ENCODE measurements at regions not wholly inside any gene's neighbourhood (a gene's known extent, or its start where the extent isn't known, plus 50 kb on each side); places are given as distances from the start of the nearest gene placed in this dataset.

- no peak for DNase-seq
Observed at GRCh38 chr16:86307514-86307903, 202.8 kb upstream of the FOXF1 start.

- DNase-seq, result no peak
Observed at GRCh38 chr16:86308514-86308913, 201.8 kb upstream of the FOXF1 start.

- no peak for DNase-seq
Observed at GRCh38 chr16:86313631-86314030, 196.7 kb upstream of the FOXF1 start.

GRCh38 chr16:86314402-86315025 is 195.8 kb upstream of the FOXF1 start:
- no peak for DNase-seq

- no peak for DNase-seq
Observed at GRCh38 chr16:86316967-86317812, 193.1 kb upstream of the FOXF1 start.

GRCh38 chr16:86317813-86318650 is 192.3 kb upstream of the FOXF1 start:
- DNase-seq, result no peak

GRCh38 chr16:86319585-86320236 is 190.6 kb upstream of the FOXF1 start:
- no peak for DNase-seq

GRCh38 chr16:86320237-86320595 is 190.1 kb upstream of the FOXF1 start:
- no peak for DNase-seq

- no peak for DNase-seq
Observed at GRCh38 chr16:86321491-86321890, 188.8 kb upstream of the FOXF1 start.

- DNase-seq, result no peak
Observed at GRCh38 chr16:86322283-86322682, 188.0 kb upstream of the FOXF1 start.

- no peak for DNase-seq
Observed at GRCh38 chr16:86322806-86323205, 187.5 kb upstream of the FOXF1 start.

- DNase-seq, result no peak
Observed at GRCh38 chr16:86324320-86324719, 186.0 kb upstream of the FOXF1 start.

GRCh38 chr16:86325360-86325759 is 185.0 kb upstream of the FOXF1 start:
- DNase-seq, result no peak

- DNase-seq, result no peak
Observed at GRCh38 chr16:86325895-86326294, 184.4 kb upstream of the FOXF1 start.

- DNase-seq, result no peak
Observed at GRCh38 chr16:86327321-86327720, 183.0 kb upstream of the FOXF1 start.

GRCh38 chr16:86330906-86331305 is 179.4 kb upstream of the FOXF1 start:
- no peak for DNase-seq

GRCh38 chr16:86334079-86334635 is 176.2 kb upstream of the FOXF1 start:
- DNase-seq, result no peak

- no peak for DNase-seq
Observed at GRCh38 chr16:86335266-86336172, 174.8 kb upstream of the FOXF1 start.

GRCh38 chr16:86337138-86337537 is 173.2 kb upstream of the FOXF1 start:
- DNase-seq, result no peak

GRCh38 chr16:86337581-86338402 is 172.5 kb upstream of the FOXF1 start:
- no peak for DNase-seq

Measured in NCI-H1105 (cell line).